ENCODE measurements at regions not wholly inside any gene's neighbourhood (a gene's known extent, or its start where the extent isn't known, plus 50 kb on each side); places are given as distances from the start of the nearest gene placed in this dataset.

DNA sequence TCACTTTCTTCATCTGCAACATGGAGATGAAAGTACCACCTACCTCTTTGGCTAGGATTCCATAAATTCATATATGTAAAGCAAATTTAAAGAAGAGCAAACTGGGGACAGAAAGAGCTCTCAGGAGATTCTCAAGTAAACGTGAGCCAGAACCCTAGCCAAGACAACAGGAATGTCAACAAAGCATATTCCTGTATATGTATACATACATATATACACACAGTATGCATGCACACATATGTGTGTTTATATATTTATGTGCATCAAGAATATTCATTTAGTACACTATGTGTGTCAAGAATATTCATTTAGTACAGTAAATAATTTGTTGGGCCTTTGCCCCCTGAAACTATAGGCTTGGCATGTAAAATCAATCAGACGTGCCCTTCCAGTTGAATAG lies 574.4 kb upstream of the KLHL29 start (continued):
- no peak for TF ChIP-seq REXO4 (CRISPR knock-in tag; IDR thresholded peaks at IDR 0.05; ENCODE audit: borderline replicate concordance)
- TF ChIP-seq RBAK (CRISPR knock-in tag; IDR thresholded peaks at IDR 0.05) = no peak
- TF ChIP-seq MAFG (CRISPR knock-in tag; IDR thresholded peaks at IDR 0.05) = no peak
- TF ChIP-seq HNRNPUL1 (IDR thresholded peaks at IDR 0.05; ENCODE audit: low read depth, low read length) = no peak
- TF ChIP-seq ZNF816 (CRISPR knock-in tag; IDR thresholded peaks at IDR 0.05; ENCODE audit: borderline replicate concordance) = no peak
- TF ChIP-seq ZNF496 (CRISPR knock-in tag; IDR thresholded peaks at IDR 0.05; ENCODE audit: insufficient replicate concordance) = no peak

DNA sequence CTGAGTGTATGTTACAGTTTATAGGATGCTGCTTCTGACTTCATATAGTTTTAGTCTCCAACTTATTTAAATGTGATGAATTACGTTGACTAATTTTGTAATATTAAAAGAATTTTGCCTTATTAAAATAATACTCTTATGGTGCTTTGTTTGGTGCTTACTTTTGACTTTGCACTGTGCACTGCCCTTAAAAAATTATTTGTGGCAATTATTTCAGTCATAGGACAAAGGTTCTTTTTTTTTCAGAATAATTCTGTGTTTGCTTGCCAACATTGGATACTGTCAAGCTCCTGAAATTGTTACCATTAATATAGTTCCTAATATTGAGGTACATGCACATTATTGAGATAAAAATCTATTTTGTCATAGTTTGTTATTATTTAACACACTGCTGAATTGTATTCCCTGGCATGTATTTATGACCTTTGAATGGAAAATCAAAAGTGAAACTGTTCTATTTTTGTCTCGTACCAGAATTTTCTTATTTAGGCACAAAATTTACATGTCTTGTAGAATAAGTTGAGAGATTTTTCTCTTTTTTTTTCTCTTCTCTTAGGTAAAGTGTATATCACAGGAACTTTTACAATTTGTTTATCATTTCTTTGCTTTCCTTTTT lies 572.8 kb upstream of the KLHL29 start:
- ChIA-PET POLR2A (no interaction called here), CTCF (ENCODE audit: low intra/inter-chr PET ratio, low total read pairs) (no interaction called here)
- TF ChIP-seq ZSCAN21 (CRISPR knock-in tag; IDR thresholded peaks at IDR 0.05; ENCODE audit: borderline replicate concordance) (no peak), EHMT2 (IDR thresholded peaks at IDR 0.05; ENCODE audit: borderline replicate concordance, low read depth, low read length) (no peak), ATAD3A (CRISPR knock-in tag; IDR thresholded peaks at IDR 0.05) (no peak), CCDC6 (CRISPR knock-in tag; IDR thresholded peaks at IDR 0.05) (no peak), CEBPG (CRISPR knock-in tag; IDR thresholded peaks at IDR 0.05) (no peak), SMAD3 (CRISPR knock-in tag; IDR thresholded peaks at IDR 0.05) (no peak), SNAI1 (CRISPR knock-in tag; IDR thresholded peaks at IDR 0.05; ENCODE audit: borderline replicate concordance) (no peak), SAP130 (CRISPR knock-in tag; IDR thresholded peaks at IDR 0.05; ENCODE audit: low read depth) (no peak), ZNF570 (CRISPR knock-in tag; IDR thresholded peaks at IDR 0.05; ENCODE audit: borderline replicate concordance) (no peak)
- TF ChIP-seq, protein P1, sequence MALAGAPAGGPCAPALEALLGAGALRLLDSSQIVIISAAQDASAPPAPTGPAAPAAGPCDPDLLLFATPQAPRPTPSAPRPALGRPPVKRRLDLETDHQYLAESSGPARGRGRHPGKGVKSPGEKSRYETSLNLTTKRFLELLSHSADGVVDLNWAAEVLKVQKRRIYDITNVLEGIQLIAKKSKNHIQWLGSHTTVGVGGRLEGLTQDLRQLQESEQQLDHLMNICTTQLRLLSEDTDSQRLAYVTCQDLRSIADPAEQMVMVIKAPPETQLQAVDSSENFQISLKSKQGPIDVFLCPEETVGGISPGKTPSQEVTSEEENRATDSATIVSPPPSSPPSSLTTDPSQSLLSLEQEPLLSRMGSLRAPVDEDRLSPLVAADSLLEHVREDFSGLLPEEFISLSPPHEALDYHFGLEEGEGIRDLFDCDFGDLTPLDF (CRISPR knock-in tag; IDR thresholded peaks at IDR 0.05) = no peak
- TF ChIP-seq, protein P2, sequence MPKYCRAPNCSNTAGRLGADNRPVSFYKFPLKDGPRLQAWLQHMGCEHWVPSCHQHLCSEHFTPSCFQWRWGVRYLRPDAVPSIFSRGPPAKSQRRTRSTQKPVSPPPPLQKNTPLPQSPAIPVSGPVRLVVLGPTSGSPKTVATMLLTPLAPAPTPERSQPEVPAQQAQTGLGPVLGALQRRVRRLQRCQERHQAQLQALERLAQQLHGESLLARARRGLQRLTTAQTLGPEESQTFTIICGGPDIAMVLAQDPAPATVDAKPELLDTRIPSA (CRISPR knock-in tag; IDR thresholded peaks at IDR 0.05; ENCODE audit: borderline replicate concordance) = no peak
- no peaks in the 10 kb centered on the region for H4K20me1 ChIP-seq (ENCODE audit: insufficient read depth, low read length)
- no peaks in the 10 kb centered on the region for H3K79me2 ChIP-seq (ENCODE audit: insufficient read depth, low read length)
- no peak for ATAC-seq
- BruUV-seq (replicated peaks) = no TSS peak
- in situ Hi-C loops (cut with HindIII; ENCODE audit: extremely low pct_ligation_motif_present, low pct_unique_long_range_greater_than_20kb) = no loop called here
- under 1% methylated on average over 2 of the region's 2 CpGs for WGBS (ENCODE audit: low lambda C conversion rate)
- DNase-seq (ENCODE audit: low spot score) = no peak
- FAIRE-seq = no peak
- H3K9ac ChIP-seq (ENCODE audit: insufficient read depth, low read depth, low read length) = no peak overlapping the region
- H3K4me2 ChIP-seq (ENCODE audit: low read depth, low read length) = no peak overlapping the region
- peaks cover 73% of the 10 kb centered on the region for H3K9me3 ChIP-seq (ENCODE audit: low read length)
- no peak overlapping the region for H2AFZ ChIP-seq (ENCODE audit: low read length)
- no peaks in the 10 kb centered on the region for H3K4me1 ChIP-seq (ENCODE audit: insufficient read depth, low read length)
- intact Hi-C loops (cut with micrococcal nuclease; ENCODE audit: unreplicated experiment) = no loop called here
- no peak overlapping the region for H3K4me3 ChIP-seq (replicated peaks in 1 of 3; ENCODE audit: insufficient read depth in 1 of 3, low read depth in 2 of 3, low read length in 3 of 3)
- no peaks in the 10 kb centered on the region for H3K27me3 ChIP-seq (ENCODE audit: control insufficient read depth in 1 of 2, insufficient read depth in 2 of 2, low read length in 2 of 2)
- no peaks in the 10 kb centered on the region for H3K36me3 ChIP-seq (replicated peaks in 1 of 2; ENCODE audit: control insufficient read depth in 1 of 2, insufficient read depth in 2 of 2, low read length in 2 of 2)
- no peak overlapping the region for H3K27ac ChIP-seq (ENCODE audit: extremely low read length, insufficient read depth, low read length)

Measured in HepG2 (cell line).